NAMALWA (cell line): ENCODE measurements at regions not wholly inside any gene's neighbourhood (a gene's known extent, or its start where the extent isn't known, plus 50 kb on each side); places are given as distances from the start of the nearest gene placed in this dataset.

Experiments
- DNase-seq: peaks from one replicate; pipeline ENCODE4 v3.0.0-alpha.2; 2015; ENCODE audit warnings: low spot score

GRCh38 chr6:170177772-170178560 is 112.9 kb downstream of the DLL1 start:
- no peak for DNase-seq

GRCh38 chr6:170176898-170177771 is 113.7 kb downstream of the DLL1 start:
- peak; percentile 51 for DNase-seq

- no peak for DNase-seq
Observed at GRCh38 chr6:170176136-170176897, 114.6 kb downstream of the DLL1 start.

GRCh38 chr6:170175644-170176135 is 115.2 kb downstream of the DLL1 start:
- no peak for DNase-seq

GRCh38 chr6:170174771-170175643 is 115.9 kb downstream of the DLL1 start:
- DNase-seq, result no peak

- no peak for DNase-seq
Observed at GRCh38 chr6:170174124-170174770, 116.6 kb downstream of the DLL1 start.

- DNase-seq, result no peak
Observed at GRCh38 chr6:170173335-170173881, 117.5 kb downstream of the DLL1 start.

GRCh38 chr6:170172825-170173256 is 118.0 kb downstream of the DLL1 start:
- no peak for DNase-seq

- no peak for DNase-seq
Observed at GRCh38 chr6:170172392-170172791, 118.5 kb downstream of the DLL1 start.

GRCh38 chr6:170167657-170168159 is 123.2 kb downstream of the DLL1 start:
- DNase-seq, result no peak

GRCh38 chr6:170166511-170167122 is 124.3 kb downstream of the DLL1 start:
- DNase-seq, result no peak

GRCh38 chr6:170165471-170166117 is 125.3 kb downstream of the DLL1 start:
- no peak for DNase-seq

- no peak for DNase-seq
Observed at GRCh38 chr6:170165085-170165470, 125.8 kb downstream of the DLL1 start.

GRCh38 chr6:170164271-170164900 is 126.5 kb downstream of the DLL1 start:
- no peak for DNase-seq

GRCh38 chr6:170163405-170164170 is 127.3 kb downstream of the DLL1 start:
- DNase-seq, result no peak

- DNase-seq, result no peak
Observed at GRCh38 chr6:170162775-170163404, 128.0 kb downstream of the DLL1 start.

GRCh38 chr6:170162011-170162774 is 128.7 kb downstream of the DLL1 start:
- no peak for DNase-seq
